ENCODE measurements at regions not wholly inside any gene's neighbourhood (a gene's known extent, or its start where the extent isn't known, plus 50 kb on each side); places are given as distances from the start of the nearest gene placed in this dataset.

DNA sequence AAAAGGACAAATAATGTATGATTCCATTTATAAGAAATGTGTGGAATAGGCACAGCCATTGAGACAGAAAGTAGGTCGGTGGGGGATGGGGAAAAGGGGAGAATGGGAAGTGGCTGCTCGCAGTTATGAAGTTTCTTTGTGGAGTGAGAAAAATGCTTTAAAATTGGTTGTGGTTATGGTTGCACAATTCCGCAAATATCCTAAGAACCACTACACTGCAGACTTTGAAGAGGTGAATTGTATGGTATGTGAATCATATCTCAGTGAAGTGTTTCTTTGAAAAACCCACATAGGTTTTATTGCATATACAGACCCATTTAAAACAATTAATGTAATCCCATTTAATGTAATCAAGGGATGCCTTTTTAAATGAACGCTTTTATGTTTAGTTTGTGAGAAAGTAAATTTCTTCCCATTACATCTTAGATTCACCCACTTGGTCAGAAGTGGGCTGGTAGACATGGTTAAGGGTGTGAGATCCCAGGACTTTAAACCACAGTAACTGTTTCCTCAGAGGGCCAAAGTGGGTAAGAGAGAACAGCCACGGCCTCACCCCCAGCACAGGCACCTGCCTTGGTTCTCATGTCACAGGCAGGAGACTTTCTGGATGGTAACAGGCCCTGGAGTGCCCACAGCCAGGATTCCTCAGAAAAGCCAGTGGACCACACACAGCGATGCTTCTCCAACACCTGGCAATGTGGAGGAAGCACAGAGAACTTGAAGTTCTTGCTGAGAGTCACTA lies 119.3 kb upstream of the GJB6 start:
- DNase-seq (ENCODE audit: extremely low spot score, insufficient read length, low read depth) (no peak), FAIRE-seq (no peak)

GRCh38 chr13:20350819-20351218 lies 118.7 kb upstream of the GJB6 start:
- no peak for FAIRE-seq
- DNase-seq (ENCODE audit: extremely low spot score, insufficient read length, low read depth): no peak

DNA sequence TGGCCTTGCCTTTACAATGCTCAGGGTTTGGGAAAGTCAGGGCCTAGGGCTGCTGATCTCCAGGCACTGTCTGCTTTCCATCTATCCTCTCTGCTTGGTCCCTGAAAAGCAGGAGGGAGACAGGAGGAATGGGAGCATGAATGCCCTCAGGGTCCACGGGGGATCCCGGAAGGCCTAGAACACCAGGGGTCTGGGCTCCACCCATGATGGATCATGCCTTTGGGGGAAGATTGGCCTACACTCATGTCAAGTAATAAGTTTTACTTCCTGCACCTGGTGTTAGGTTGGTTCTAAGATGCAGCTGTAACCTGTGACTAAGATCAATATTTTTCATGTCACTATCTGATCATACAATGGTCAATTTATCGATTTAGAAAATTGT lies 118.3 kb upstream of the GJB6 start:
- DNase-seq (ENCODE audit: extremely low spot score, insufficient read length, low read depth): no peak
- FAIRE-seq: no peak

GRCh38 chr13:20349564-20350381 lies 117.7 kb upstream of the GJB6 start:
- no peak for FAIRE-seq
- no peak for DNase-seq (ENCODE audit: extremely low spot score, insufficient read length, low read depth)

DNA sequence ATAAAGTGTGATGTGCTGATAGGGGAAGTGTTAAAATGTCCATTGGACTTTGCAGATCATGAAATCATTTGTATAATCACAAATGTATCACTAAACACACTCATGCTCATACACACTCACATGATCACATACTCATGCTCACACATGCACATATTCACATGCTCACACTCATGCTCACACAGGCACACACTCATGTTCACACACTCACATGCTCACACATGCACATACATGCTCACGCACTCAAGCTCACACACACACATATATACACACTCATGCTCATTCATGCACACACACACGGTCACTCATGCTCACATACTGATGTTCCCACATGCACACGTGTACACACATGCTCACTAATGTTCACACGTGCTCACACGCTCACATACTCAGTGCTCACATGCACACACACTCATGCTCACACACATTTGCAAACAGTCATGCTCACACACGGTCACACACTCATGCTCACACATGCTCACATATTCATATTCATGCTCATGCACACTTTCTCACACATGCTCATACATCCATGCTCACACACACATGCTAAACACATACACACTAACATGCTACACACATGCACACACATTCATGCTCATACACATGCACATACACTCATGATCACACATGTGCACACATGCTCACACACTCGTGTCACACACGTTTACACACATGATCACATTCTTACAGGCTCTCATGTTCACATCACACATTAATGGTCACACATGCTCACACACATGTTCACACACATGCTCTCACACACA lies 116.7 kb upstream of the GJB6 start:
- no peak for FAIRE-seq
- DNase-seq (ENCODE audit: extremely low spot score, insufficient read length, low read depth): no peak

GRCh38 chr13:20348018-20348417 lies 115.9 kb upstream of the GJB6 start:
- no peak for FAIRE-seq
- DNase-seq (ENCODE audit: extremely low spot score, insufficient read length, low read depth): no peak

GRCh38 chr13:20344836-20345490 lies 112.8 kb upstream of the GJB6 start:
- FAIRE-seq: no peak
- DNase-seq (ENCODE audit: extremely low spot score, insufficient read length, low read depth): no peak

DNA sequence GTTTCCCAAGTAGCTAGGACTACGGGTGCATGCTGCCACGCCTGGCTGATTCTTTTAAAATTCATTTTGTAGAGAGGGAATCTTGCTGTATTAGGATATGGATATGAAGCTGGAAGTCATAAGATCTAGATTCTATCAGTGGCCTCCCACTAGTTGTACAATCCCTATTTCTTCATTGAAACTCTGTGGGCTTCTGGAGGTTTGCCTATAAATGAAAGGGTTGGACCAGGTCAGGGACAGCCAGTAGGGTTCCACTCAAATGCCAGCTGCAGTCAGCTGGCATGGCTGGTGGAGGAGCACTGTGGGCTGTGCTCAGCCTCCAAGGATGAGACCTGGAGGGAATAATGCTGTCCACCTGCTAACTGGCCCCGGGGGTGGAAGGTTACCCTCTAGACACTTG lies 110.2 kb upstream of the GJB6 start:
- no peak for DNase-seq (ENCODE audit: extremely low spot score, insufficient read length, low read depth)
- FAIRE-seq: no peak

DNA sequence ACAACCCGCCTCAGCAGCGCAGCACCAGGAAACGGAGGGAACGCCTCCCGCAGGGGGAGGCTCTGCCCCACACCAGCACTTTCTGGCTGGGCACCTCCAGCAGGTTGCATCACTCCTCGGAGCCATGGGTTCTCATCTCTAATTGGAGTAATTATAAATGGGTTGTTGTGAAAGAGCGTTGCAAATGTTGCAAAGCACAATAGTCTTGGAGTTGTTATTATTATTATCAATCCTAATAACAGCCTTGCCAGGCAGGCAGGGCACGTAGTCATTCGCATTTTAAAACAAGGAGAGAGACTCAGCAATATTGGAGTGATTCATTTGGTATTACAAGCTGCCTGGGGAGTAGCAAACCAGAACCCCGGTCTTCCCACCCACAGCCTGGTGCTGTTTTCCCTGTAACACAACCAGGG lies 108.6 kb upstream of the GJB6 start:
- no peak for DNase-seq (ENCODE audit: extremely low spot score, insufficient read length, low read depth)
- FAIRE-seq: no peak

DNA sequence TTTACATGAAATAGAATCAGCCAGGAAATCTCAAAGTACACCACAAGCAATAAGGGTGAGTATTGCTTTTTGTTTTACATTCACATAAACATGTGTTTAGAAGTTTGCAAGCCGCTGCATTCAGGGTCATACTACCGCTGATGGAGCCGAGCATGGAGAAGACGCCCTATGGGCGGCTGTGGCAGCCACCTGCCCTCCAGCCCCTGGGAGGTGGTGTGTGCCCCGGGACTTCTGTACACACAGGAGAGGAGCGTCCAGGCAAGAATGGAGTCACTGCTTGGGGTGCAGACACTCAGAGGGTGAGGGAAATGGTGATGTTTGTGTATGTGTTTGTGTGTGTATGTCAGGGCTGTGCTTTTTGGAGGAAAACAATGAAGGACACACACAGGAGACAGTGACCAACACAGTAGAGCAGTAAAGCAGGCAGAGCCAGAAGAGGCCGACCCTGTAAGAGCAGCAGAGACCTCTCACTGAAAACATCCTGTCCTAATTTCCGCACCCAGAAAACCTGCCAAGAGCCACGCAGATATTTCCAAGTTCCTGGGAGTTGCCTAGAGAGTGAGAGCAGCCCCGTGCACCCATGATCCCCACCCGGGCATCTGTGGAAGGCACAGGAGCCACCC lies 108.1 kb upstream of the GJB6 start:
- no peak for FAIRE-seq
- no peak for DNase-seq (ENCODE audit: extremely low spot score, insufficient read length, low read depth)

DNA sequence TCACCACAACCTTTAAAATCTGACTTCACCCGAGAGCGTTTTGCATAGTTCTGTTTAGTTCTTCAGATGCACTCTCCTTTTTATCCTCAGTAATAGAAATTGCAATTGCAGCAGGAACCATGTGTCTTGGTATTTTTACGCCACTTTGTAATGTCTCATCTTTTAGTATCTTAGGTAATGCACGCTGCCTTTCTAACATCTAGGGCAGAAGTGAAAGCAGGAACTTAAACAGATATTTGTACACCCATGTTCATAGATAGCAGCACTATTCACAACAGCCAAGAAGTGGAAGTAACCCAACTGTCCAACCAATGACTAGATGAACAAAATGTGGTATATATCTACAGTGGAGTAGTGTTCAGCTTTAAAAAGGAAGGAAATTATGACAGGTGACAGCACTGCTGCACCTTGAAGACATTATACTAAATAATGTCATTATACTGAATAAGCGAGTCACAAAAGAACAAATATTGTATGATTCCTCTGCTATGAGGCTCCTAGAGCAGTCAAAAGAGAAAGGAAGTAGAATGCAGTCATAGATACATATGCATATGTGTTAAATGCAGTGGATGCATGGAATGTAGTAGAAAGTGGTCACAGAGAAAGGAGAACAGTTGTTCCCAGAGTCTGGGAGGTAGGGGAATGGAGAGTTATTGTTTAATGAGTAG lies 105.9 kb upstream of the GJB6 start:
- FAIRE-seq: peak; percentile 24
- no peak for DNase-seq (ENCODE audit: extremely low spot score, insufficient read length, low read depth)

DNA sequence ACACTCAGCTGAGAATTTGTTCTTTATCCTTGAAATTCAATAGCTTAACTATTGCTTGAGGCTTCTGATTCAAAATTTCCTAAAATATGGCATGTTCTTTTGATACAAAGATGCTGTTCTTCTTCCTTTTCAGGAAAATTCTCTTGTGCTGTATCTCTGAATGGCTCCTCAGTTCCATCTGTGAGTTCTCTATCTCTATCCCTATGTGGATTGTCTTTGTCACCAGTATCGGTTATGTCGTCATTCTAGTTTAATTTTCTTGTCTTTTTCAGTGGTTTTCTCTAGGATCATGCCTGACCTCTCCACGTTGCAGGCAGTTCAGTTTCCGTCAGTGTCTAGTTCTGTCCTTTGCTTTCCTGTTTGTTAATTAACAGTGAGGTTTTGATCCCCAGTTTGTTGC lies 104.6 kb upstream of the GJB6 start:
- FAIRE-seq (no peak), DNase-seq (ENCODE audit: extremely low spot score, insufficient read length, low read depth) (no peak)

GRCh38 chr13:20334309-20334708 lies 102.2 kb upstream of the GJB6 start:
- no peak for DNase-seq (ENCODE audit: extremely low spot score, insufficient read length, low read depth)
- FAIRE-seq: no peak

GRCh38 chr13:20332361-20333096 lies 100.4 kb upstream of the GJB6 start:
- no peak for DNase-seq (ENCODE audit: extremely low spot score, insufficient read length, low read depth)
- FAIRE-seq: no peak

DNA sequence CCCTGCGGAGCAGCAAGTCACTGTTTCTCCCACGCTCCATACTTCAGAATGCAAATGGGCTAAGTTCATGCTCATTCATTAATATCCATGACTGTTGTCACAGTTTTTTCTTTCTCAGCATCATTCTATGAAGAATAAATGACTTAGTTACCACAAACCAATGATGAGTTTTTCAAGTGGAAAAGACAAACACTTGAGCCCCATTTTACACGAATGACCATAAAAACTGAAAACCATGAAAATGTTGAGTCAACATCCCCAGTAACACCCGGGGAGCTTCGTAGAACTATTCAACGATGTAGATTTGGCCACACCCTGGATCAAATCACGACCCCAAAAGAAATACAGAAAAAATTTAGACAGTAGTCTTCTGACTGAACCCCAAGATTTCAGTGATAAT lies 99.8 kb upstream of the GJB6 start:
- FAIRE-seq (no peak), DNase-seq (ENCODE audit: extremely low spot score, insufficient read length, low read depth) (no peak)

GRCh38 chr13:20331419-20331818 lies 99.3 kb upstream of the GJB6 start:
- FAIRE-seq: no peak
- no peak for DNase-seq (ENCODE audit: extremely low spot score, insufficient read length, low read depth)

DNA sequence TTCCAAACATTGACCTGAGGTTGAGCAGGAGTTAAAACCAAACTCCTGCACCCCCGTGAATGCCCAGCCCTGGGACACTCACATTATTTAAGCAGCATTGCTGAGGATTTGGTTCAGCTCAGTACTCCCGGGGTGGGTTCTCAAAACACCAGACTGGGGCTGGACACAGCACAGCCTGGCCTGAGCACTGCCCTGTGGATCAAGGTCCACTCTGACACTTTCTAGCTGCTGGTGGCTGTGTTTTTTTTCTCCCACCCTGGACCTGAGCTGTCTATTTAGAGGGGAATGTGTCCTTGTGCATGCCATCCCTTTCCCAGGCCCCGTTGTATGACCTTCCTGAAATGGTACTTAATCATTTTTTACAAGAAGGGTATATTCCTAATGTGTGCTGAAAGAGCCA lies 94.7 kb upstream of the GJB6 start:
- no peak for DNase-seq (ENCODE audit: extremely low spot score, insufficient read length, low read depth)
- FAIRE-seq: no peak

- DNase-seq (ENCODE audit: extremely low spot score, insufficient read length, low read depth): no peak
- no peak for FAIRE-seq
Observed at GRCh38 chr13:20326276-20326675, 94.2 kb upstream of the GJB6 start.

DNA sequence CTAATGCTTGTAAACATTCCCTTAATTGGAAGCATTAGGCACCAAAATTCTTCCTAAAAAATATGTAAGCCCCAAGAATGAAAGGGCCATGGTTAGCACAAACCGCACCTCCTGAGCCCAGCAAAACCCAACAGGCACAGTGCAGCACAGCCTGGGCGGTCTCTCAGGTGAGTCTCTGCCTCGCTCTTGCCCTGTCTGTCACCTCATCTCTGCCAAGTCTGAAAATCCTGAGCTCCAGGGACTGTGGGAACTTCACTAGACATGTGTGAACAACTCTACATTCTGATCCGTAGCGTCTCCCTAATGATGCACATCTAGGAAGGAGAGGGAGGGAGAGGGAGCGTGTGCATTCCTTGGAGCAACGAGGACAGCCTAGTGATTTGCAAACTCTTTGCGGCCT lies 88.8 kb upstream of the GJB6 start:
- FAIRE-seq (no peak), DNase-seq (ENCODE audit: extremely low spot score, insufficient read length, low read depth) (no peak)
